Endodermal cell (in vitro differentiated cells): ENCODE measurements at regions not wholly inside any gene's neighbourhood (a gene's known extent, or its start where the extent isn't known, plus 50 kb on each side); places are given as distances from the start of the nearest gene placed in this dataset.
A peak's percentile ranks its signal among the peaks of the same experiment; 100 is the strongest.
"Not testable (repeated sequence)": the region's sequence is repeated elsewhere in the genome, so short reads cannot be mapped to it uniquely, and the experiment has no call there.

Experiments used
- DNase-seq: peaks from one replicate; pipeline ENCODE4 v3.0.0-alpha.2; 2017
- H3K27ac ChIP-seq: 2 replicates; pipeline ENCODE4 v1.5.1; 2013; ENCODE audit warnings: mild to moderate bottlenecking, low read depth, low read length, moderate library complexity
- H3K27me3 ChIP-seq: 2 replicates; pipeline ENCODE4 v1.6.1; 2013; ENCODE audit warnings: mild to moderate bottlenecking, low read length, moderate library complexity; ENCODE audit not compliant: insufficient read depth, control insufficient read depth, poor library complexity, severe bottlenecking
- H3K36me3 ChIP-seq: 2 replicates; pipeline ENCODE4 v1.7.0; 2013; ENCODE audit warnings: mild to moderate bottlenecking, low read length, moderate library complexity; ENCODE audit not compliant: control insufficient read depth, insufficient read depth
- H3K4me1 ChIP-seq: one replicate; pipeline ENCODE4 v1.7.0; 2013; ENCODE audit warnings: low read length; ENCODE audit not compliant: control insufficient read depth, insufficient read depth
- H3K4me3 ChIP-seq: 2 replicates; pipeline ENCODE4 v1.5.1; 2013; ENCODE audit warnings: mild to moderate bottlenecking, low read length, moderate library complexity
- H3K9ac ChIP-seq: 2 replicates; pipeline ENCODE4 v1.6.1; 2013; ENCODE audit warnings: mild to moderate bottlenecking, low read length, moderate library complexity; ENCODE audit not compliant: poor library complexity, severe bottlenecking; ENCODE audit errors: extremely low read depth
- H3K9me3 ChIP-seq: 2 replicates; pipeline ENCODE4 v1.6.1; 2013; ENCODE audit warnings: mild to moderate bottlenecking, low read length, moderate library complexity; ENCODE audit not compliant: control insufficient read depth
- H3K27ac Mint-ChIP-seq: 2 replicates; pipeline ENCODE4 v1.8.0; 2020; ENCODE audit warnings: mixed read lengths
- H3K27me3 Mint-ChIP-seq: 2 replicates; pipeline ENCODE4 v1.8.0; 2021; ENCODE audit warnings: mild to moderate bottlenecking, mixed read lengths; ENCODE audit not compliant: insufficient read depth
- H3K36me3 Mint-ChIP-seq: 2 replicates; pipeline ENCODE4 v1.8.0; 2020; ENCODE audit warnings: low read depth, mixed read lengths
- H3K4me1 Mint-ChIP-seq: 2 replicates; pipeline ENCODE4 v1.8.0; 2020; ENCODE audit warnings: mixed read lengths
- H3K4me3 Mint-ChIP-seq: 2 replicates; pipeline ENCODE4 v1.8.0; 2020; ENCODE audit warnings: mild to moderate bottlenecking, moderate library complexity, mixed read lengths
- H3K9me3 Mint-ChIP-seq: 2 replicates; pipeline ENCODE4 v1.8.0; 2020; ENCODE audit warnings: mild to moderate bottlenecking, mixed read lengths
- WGBS, 2 experiments: methylation state at CpG; one replicate each; pipeline versions ENCODE4 v1.1.5 to v1.1.7; 2013; ENCODE audit warnings: missing lambda C conversion rate in 2 of 2, mixed read lengths in 1 of 2; ENCODE audit not compliant: insufficient coverage in 1 of 2, insufficient read length in 1 of 2; 5-methylcytosine and 5-hydroxymethylcytosine counted together
- TF ChIP-seq, protein P1 (sequence below): fragments of 200-600 bp; sonication (generic); conservative IDR thresholded peaks from 2 replicates; pipeline ENCODE4 v1.5.0; 2021; ENCODE audit warnings: antibody characterized with exemption, mild to moderate bottlenecking

DNA sequence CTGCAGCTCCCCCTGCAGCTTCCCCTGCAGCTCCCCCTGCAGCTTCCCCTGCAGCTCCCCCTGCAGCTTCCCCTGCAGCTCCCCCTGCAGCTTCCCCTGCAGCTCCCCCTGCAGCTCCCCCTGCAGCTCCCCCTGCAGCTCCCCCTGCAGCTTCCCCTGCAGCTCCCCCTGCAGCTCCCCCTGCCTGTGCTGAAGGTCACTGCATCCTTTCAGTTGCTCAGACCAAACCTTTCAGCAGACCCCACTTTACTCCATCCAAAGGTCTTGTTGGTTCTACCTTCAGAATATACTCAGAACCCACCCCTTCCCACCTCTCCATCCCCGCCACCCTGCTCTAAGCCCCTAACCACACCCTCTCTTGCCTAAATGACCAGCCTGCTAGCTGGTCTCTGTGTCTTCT, 120.0 kb downstream of the TEX29 start:
- 88 to 89% methylated on average over 1 of the region's 1 CpG for WGBS, 2 experiments
- TF ChIP-seq, protein P1, sequence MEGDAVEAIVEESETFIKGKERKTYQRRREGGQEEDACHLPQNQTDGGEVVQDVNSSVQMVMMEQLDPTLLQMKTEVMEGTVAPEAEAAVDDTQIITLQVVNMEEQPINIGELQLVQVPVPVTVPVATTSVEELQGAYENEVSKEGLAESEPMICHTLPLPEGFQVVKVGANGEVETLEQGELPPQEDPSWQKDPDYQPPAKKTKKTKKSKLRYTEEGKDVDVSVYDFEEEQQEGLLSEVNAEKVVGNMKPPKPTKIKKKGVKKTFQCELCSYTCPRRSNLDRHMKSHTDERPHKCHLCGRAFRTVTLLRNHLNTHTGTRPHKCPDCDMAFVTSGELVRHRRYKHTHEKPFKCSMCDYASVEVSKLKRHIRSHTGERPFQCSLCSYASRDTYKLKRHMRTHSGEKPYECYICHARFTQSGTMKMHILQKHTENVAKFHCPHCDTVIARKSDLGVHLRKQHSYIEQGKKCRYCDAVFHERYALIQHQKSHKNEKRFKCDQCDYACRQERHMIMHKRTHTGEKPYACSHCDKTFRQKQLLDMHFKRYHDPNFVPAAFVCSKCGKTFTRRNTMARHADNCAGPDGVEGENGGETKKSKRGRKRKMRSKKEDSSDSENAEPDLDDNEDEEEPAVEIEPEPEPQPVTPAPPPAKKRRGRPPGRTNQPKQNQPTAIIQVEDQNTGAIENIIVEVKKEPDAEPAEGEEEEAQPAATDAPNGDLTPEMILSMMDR: peak; percentile 62
- peak; percentile 64 for DNase-seq

DNA sequence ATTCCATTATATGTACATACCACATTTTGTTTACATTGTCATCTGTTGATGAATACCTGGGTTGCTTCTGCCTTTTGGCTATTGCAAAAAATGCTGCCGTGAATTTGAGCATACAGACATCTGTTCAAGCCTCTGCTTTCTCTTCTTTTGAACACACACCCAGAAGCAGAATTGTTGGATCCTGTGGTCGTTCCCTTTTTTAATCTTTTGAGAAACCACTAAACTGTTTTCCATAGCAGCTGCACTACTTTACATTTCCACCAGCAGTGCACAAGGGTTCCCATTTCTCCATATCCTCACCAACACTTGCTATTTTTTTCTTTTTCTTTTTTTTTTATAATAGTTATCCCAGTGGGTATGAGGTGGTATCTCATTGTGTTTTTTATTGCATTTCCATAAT, 123.5 kb downstream of the TEX29 start:
- Mint-ChIP-seq H3K36me3 (no peaks in the 10 kb centered on the region), H3K4me3 (no peak overlapping the region), H3K27ac (no peak overlapping the region), H3K9me3 (peaks cover 8% of the 10 kb centered on the region), H3K4me1 (no peaks in the 10 kb centered on the region), H3K27me3 (peaks cover 15% of the 10 kb centered on the region)
- no peak overlapping the region for H3K27ac ChIP-seq
- DNase-seq: no peak
- 82 to 83% methylated on average over 2 of the region's 2 CpGs for WGBS, 2 experiments
- no peaks in the 10 kb centered on the region for H3K36me3 ChIP-seq
- H3K4me1 ChIP-seq: no peaks in the 10 kb centered on the region
- no peaks in the 10 kb centered on the region for H3K9me3 ChIP-seq
- TF ChIP-seq, protein P1: no peak
- no peak overlapping the region for H3K4me3 ChIP-seq
- no peak overlapping the region for H3K9ac ChIP-seq
- H3K27me3 ChIP-seq: no peaks in the 10 kb centered on the region

More for the DNA sequence above, 120.0 kb downstream of the TEX29 start:
- H3K9me3 ChIP-seq, H3K36me3 ChIP-seq, H3K4me1 ChIP-seq, H3K4me3 Mint-ChIP-seq, H3K27ac ChIP-seq, H3K27ac Mint-ChIP-seq, H3K4me1 Mint-ChIP-seq, H3K9me3 Mint-ChIP-seq, H3K4me3 ChIP-seq, H3K9ac ChIP-seq, H3K36me3 Mint-ChIP-seq, H3K27me3 ChIP-seq: not testable (repeated sequence)
- H3K27me3 Mint-ChIP-seq: peaks cover 15% of the 10 kb centered on the region

DNA sequence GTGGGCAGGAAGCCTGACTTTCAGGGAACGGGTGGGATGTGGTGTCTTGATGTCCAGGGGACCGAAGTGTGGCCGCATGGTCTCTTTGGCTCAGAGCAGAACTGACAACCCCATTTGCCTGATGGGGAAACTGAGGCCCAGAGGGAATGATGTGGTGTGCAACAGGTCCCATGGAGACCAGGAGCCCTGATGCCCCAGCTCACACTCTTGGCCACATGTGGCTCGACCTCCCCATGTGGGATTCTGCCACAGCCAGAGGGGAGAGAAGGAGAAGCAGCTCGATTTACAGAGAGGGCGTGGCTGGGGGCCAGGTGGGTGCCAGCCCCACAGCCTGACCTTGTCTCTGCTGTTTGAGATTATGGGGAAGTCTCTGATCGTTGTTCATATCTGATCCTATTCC, 128.1 kb downstream of the TEX29 start:
- WGBS, 2 experiments: 82 to 91% methylated on average over 2 to 7 of the region's 7 CpGs
- no peak for DNase-seq
- Histone ChIP-seq H3K4me1 (no peaks in the 10 kb centered on the region), H3K36me3 (no peaks in the 10 kb centered on the region), H3K9me3 (no peaks in the 10 kb centered on the region), H3K27me3 (no peaks in the 10 kb centered on the region), H3K27ac (no peak overlapping the region), H3K4me3 (no peak overlapping the region), H3K9ac (no peak overlapping the region)
- Mint-ChIP-seq H3K4me3 (no peak overlapping the region), H3K27me3 (peaks cover 8% of the 10 kb centered on the region), H3K27ac (no peak overlapping the region), H3K36me3 (no peaks in the 10 kb centered on the region), H3K4me1 (no peaks in the 10 kb centered on the region), H3K9me3 (peaks cover 7% of the 10 kb centered on the region)
- TF ChIP-seq, protein P1: no peak
